MM.1S (cell line): ENCODE measurements at regions not wholly inside any gene's neighbourhood (a gene's known extent, or its start where the extent isn't known, plus 50 kb on each side); places are given as distances from the start of the nearest gene placed in this dataset.

Experiments
- CTCF ChIP-seq: fragments of 300-600 bp; sonication (generic); IDR thresholded peaks from 2 replicates; pipeline ENCODE4 v1.5.1; 2016; ENCODE audit warnings: antibody characterized with exemption, low read length, mixed read lengths
- EZH2 ChIP-seq: fragments of 300-600 bp; sonication (generic); optimal IDR thresholded peaks from 2 replicates; pipeline ENCODE3; 2017; ENCODE audit warnings: low read depth, mild to moderate bottlenecking, antibody characterized with exemption, low read length, mixed read lengths

GRCh38 chr14:28280530-28280929 lies 486.1 kb upstream of the FOXG1 start:
- TF ChIP-seq EZH2 (no peak), CTCF (no peak)
